Naive thymus-derived CD8-positive, alpha-beta T cell (primary cell): ENCODE measurements at regions not wholly inside any gene's neighbourhood (a gene's known extent, or its start where the extent isn't known, plus 50 kb on each side); places are given as distances from the start of the nearest gene placed in this dataset.
"Not testable (repeated sequence)": the region's sequence is repeated elsewhere in the genome, so short reads cannot be mapped to it uniquely, and the experiment has no call there.

Experiments used
- ATAC-seq, 2 donors: fragments of 150-1000 bp; cut with Tn5 transposase in 1 of 2; sonication (Bioruptor Pico), chemical (Tn5 transposase) in 1 of 2; 1 replicate in 1 of 2; 2 replicates in 1 of 2; pipeline ENCODE4 v1.10.0; 2021; ENCODE audit warnings: mild to moderate bottlenecking in 2 of 2, moderate library complexity in 2 of 2
- POLR2A ChIA-PET: fragments of 350-600 bp; sonication (Branson Sonifier 250); formaldehyde crosslinking; loops from one replicate; lab custom pipeline; 2021; ENCODE audit warnings: antibody characterized with exemption; lab: Charles Lee
- DNase-seq, 10 donors: peaks; one replicate each; pipeline versions ENCODE4 v3.0.0 to v3.0.0-alpha.2; 2020 to 2022
- H3K27ac Mint-ChIP-seq, 10 donors: one replicate each; pipeline ENCODE4 v1.8.0; 2020 to 2022; ENCODE audit warnings: mild to moderate bottlenecking in 10 of 10, mixed read lengths in 10 of 10, moderate library complexity in 4 of 10, inconsistent platforms in 1 of 10
- H3K27me3 Mint-ChIP-seq, 5 donors: one replicate each; pipeline ENCODE4 v1.8.0; 2021 to 2022; ENCODE audit warnings: mixed read lengths in 5 of 5
- H3K36me3 Mint-ChIP-seq, 3 donors: one replicate each; pipeline ENCODE4 v1.8.0; 2020 to 2022; ENCODE audit warnings: mixed read lengths in 3 of 3, mild to moderate bottlenecking in 2 of 3, inconsistent platforms in 1 of 3
- H3K4me1 Mint-ChIP-seq, 4 donors: one replicate each; pipeline ENCODE4 v1.8.0; 2021 to 2022; ENCODE audit warnings: mixed read lengths in 4 of 4
- H3K4me3 Mint-ChIP-seq, 10 donors: one replicate each; pipeline ENCODE4 v1.8.0; 2020 to 2022; ENCODE audit warnings: mild to moderate bottlenecking in 10 of 10, mixed read lengths in 10 of 10, moderate library complexity in 6 of 10, inconsistent platforms in 1 of 10
- H3K9me3 Mint-ChIP-seq, 9 donors: one replicate each; pipeline ENCODE4 v1.8.0; 2020 to 2022; ENCODE audit warnings: mixed read lengths in 9 of 9, mild to moderate bottlenecking in 3 of 9, inconsistent platforms in 1 of 9, moderate library complexity in 1 of 9

GRCh38 chr7:45807832-45808231 is 65.0 kb downstream of the CCDC201 start:
- ATAC-seq, DNase-seq, POLR2A ChIA-PET, H3K4me3 Mint-ChIP-seq, H3K27me3 Mint-ChIP-seq, H3K36me3 Mint-ChIP-seq, H3K27ac Mint-ChIP-seq, H3K4me1 Mint-ChIP-seq, H3K9me3 Mint-ChIP-seq: not testable (repeated sequence)

DNA sequence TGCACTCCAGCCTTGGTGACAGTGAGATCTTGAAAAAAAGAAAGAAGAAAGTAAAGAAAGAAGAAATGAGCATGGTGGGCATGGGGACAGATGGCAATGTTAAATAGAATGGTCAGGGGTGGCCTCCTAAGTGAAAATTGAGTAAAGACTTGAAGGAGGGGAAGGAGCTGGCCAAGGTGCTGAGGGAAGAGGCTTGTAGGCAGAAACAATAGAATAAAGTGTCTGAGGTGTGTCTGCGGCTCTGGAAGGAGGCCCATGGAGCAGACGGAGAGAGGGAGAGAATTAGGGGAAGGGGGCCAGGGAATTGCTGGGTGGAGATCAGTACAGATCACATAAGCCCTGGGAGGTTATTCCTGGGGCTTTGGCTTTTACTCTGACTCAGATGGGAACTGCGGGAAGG is 70.7 kb downstream of the CCDC201 start:
- POLR2A ChIA-PET, H3K4me1 Mint-ChIP-seq, H3K36me3 Mint-ChIP-seq, ATAC-seq, H3K27me3 Mint-ChIP-seq, H3K9me3 Mint-ChIP-seq, H3K4me3 Mint-ChIP-seq, DNase-seq: not testable (repeated sequence)
- peak overlapping the region in 1 of 10 donors; percentile 25 for H3K27ac Mint-ChIP-seq

- H3K27me3 Mint-ChIP-seq, ATAC-seq, DNase-seq, H3K9me3 Mint-ChIP-seq, H3K4me3 Mint-ChIP-seq, H3K27ac Mint-ChIP-seq, H3K4me1 Mint-ChIP-seq, POLR2A ChIA-PET: not testable (repeated sequence)
- H3K36me3 Mint-ChIP-seq = peaks cover 0 to 12% (median 6%) of the 10 kb centered on the region in 3 donors
Observed at GRCh38 chr7:45797264-45797663, 75.6 kb downstream of the CCDC201 start.

DNA sequence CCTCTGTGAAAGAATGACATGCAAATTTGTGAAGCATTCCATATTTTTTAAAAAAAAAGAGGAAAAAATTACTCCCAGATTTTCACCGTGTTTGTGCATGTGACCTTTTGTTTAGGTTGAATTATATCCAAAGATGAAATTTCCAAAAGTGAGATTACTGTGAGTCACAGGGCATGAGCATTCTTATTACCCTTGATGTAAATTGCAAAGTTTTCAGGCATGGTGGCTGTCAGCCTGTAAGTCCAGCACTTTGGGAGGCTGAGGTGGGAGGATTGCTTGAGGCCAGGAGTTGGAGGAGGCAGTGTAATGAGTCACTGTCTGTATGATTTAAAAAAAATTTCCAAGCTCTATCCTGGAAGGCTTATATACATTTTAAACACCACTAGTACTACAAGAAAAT is 83.2 kb downstream of the CCDC201 start:
- H3K9me3 Mint-ChIP-seq, H3K27me3 Mint-ChIP-seq, POLR2A ChIA-PET, H3K4me3 Mint-ChIP-seq, ATAC-seq, H3K4me1 Mint-ChIP-seq, DNase-seq, H3K27ac Mint-ChIP-seq: not testable (repeated sequence)
- peaks cover 0 to 18% (median 9%) of the 10 kb centered on the region in 3 donors for H3K36me3 Mint-ChIP-seq

DNA sequence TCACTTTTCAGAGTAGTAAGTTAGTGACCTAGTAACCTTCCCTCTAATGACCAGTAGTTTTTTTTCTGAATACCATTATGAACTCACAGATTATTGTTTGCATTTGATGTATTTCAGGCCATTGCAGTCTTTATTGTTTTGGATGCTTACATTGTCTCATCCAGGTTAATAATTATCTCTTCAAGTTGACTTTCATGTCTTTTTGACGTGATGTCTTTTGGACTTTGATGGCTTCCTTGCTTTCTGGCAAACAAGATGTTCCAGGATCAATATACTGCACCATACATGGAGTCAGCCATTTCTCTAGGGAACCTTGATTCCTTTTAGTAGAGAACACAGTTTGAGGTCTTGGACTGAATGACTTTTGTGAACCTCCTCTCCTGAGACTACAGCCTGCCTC is 87.2 kb downstream of the CCDC201 start:
- H3K27ac Mint-ChIP-seq, H3K4me3 Mint-ChIP-seq, H3K9me3 Mint-ChIP-seq, POLR2A ChIA-PET, ATAC-seq, H3K4me1 Mint-ChIP-seq, DNase-seq, H3K27me3 Mint-ChIP-seq: not testable (repeated sequence)
- peaks cover 0 to 14% (median 7%) of the 10 kb centered on the region in 3 donors for H3K36me3 Mint-ChIP-seq

DNA sequence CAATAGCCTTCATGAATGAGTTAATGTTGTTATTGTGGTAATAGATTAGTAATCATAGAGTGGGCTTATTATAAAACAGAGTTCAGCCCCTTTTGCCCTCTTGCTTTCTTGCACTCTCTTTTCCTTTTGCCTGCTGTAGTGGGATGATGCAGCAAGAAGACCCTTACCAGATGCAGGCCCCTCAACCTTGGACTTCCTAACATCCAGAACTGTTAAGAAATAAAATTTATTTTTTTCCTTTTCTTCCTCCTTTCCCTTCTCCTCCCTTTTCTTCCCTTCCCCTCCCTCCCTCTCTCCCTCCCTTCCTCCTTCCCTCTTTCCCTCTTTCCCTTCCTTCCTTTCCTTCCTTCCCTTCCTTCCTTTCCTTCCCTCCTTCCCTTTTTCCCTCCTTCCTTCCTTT is 88.1 kb downstream of the CCDC201 start:
- Mint-ChIP-seq H3K36me3 (peaks cover 0 to 10% (median 6%) of the 10 kb centered on the region in 3 donors), H3K27ac (peak overlapping the region in 2 of 10 donors; percentile 43 to 47)
- H3K9me3 Mint-ChIP-seq, DNase-seq, ATAC-seq, H3K27me3 Mint-ChIP-seq, H3K4me1 Mint-ChIP-seq, POLR2A ChIA-PET, H3K4me3 Mint-ChIP-seq: not testable (repeated sequence)
